ENCODE measurements at regions not wholly inside any gene's neighbourhood (a gene's known extent, or its start where the extent isn't known, plus 50 kb on each side); places are given as distances from the start of the nearest gene placed in this dataset.

DNA sequence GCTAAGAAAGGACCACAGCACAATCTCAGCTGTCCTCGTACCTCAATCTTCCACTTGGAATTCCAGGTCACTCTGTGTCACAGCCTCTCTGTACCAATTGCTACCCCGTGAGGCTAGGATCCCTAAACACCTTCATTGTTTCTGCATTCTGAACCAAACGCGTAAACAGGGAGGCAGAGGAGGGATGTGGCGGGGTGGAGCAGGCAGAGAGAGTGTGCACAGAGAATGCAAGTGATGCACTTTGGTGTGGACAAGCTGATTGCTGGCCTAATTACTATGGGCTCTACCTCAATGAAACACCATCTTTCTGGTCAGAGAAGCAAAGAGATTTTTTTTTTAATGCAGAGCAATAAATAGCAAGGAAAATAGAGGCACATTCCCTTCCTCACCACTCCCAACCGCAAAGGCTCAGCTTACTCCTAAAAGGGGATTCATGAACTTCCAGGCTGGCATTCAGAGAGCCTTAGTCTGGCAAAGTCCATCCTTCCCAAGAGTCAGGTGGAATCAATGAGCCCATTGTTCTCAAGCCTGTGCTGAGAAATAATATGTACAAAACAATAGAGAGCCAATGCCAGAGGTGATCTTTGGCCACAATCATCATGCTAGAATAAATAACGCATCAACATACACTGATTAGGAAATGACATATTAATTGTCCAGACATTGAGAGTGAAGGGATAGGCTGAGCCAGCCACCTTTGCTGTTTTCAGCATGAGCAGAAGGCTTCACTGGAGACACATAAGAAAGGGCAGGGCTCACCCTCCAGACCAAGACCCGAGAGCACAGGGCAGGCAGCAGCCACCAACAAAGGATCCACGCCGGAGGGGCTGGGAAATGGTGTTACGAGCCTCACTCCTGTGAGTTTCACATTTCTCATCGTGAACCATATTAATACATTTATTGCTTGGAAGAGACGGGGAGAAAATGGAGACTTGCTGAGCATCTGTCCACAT lies 278.8 kb downstream of the ENC1 start:
- TF ChIP-seq, protein P1, sequence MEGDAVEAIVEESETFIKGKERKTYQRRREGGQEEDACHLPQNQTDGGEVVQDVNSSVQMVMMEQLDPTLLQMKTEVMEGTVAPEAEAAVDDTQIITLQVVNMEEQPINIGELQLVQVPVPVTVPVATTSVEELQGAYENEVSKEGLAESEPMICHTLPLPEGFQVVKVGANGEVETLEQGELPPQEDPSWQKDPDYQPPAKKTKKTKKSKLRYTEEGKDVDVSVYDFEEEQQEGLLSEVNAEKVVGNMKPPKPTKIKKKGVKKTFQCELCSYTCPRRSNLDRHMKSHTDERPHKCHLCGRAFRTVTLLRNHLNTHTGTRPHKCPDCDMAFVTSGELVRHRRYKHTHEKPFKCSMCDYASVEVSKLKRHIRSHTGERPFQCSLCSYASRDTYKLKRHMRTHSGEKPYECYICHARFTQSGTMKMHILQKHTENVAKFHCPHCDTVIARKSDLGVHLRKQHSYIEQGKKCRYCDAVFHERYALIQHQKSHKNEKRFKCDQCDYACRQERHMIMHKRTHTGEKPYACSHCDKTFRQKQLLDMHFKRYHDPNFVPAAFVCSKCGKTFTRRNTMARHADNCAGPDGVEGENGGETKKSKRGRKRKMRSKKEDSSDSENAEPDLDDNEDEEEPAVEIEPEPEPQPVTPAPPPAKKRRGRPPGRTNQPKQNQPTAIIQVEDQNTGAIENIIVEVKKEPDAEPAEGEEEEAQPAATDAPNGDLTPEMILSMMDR (IDR thresholded peaks at IDR 0.05; ENCODE audit: extremely low read depth, low read depth, low read length), result no peak
- H3K36me3 ChIP-seq (ENCODE audit: insufficient read depth, low read length), result no peaks in the 10 kb centered on the region
- no peak overlapping the region for H3K4me3 ChIP-seq (ENCODE audit: insufficient read depth, low read length)
- H3K4me2 ChIP-seq (ENCODE audit: insufficient read depth, low read length), result no peak overlapping the region
- no peaks in the 10 kb centered on the region for H4K20me1 ChIP-seq (ENCODE audit: insufficient read depth, low read length)
- DNase-seq (ENCODE audit: insufficient read length, low spot score, missing footprints), result no peak
- H3K79me2 ChIP-seq (ENCODE audit: insufficient read depth, low read length), result no peaks in the 10 kb centered on the region
- no peak overlapping the region for H2AFZ ChIP-seq (ENCODE audit: low read length)
- H3K9me3 ChIP-seq (ENCODE audit: low read depth, low read length), result peaks cover 2% of the 10 kb centered on the region
- no peaks in the 10 kb centered on the region for H3K4me1 ChIP-seq (ENCODE audit: insufficient read depth, low read length)
- no peak overlapping the region for H3K27ac ChIP-seq (ENCODE audit: low read depth, low read length)
- H3K27me3 ChIP-seq (ENCODE audit: insufficient read depth, low read length), result no peaks in the 10 kb centered on the region

DNA sequence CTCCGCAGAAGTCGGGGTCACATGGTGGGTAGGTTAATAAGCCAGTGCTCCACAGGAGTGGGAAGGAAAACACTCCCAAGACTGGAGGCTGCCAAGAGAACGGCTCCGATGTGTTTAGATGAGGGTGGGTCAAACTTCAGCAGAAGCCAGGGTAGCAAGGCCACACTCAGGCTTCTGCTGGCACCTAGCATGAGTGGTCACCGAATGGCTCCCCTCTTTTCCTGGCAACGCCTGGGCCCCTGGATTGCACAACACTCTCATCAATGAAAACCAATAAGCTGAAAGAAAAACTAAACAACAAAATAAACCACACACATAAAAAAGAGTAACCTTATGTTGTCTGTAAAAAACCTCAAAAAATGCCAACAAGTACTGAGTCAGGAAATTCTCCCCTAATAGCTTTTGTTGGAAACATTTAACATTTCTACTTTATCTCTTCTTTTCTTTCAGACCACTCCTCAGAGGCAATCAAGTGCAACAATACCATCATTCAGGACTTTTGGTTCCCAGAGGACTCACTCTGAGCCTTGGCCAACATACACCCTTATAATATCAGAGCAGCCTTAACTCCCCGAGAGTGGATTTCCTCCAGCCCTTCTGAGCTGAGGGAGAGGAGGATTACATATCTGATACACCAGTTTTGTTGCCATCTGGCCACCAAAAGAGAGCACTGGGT lies 279.9 kb downstream of the ENC1 start:
- no peaks in the 10 kb centered on the region for H3K36me3 ChIP-seq (ENCODE audit: insufficient read depth, low read length)

DNA sequence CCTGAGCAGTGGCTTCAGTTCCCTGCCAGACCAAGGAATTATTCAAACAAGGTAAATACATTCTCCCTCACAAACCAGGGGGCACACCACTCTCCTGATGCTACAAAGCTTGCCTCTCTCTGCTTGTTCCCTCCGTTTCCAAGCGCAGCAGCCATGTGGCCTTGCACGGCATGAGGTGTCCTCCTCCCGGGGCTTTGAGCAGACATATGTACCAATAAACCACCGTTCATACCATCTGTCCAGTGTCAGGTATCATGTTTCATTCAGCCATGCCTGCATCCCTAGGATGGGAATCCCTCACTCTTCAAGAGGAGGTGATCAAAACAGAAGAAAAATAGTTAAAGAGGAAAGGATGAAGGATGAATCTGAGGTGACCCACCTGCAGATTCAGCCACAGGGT lies 282.7 kb downstream of the ENC1 start:
- no peaks in the 10 kb centered on the region for H3K27me3 ChIP-seq (ENCODE audit: insufficient read depth, low read length)
- no peaks in the 10 kb centered on the region for H3K4me1 ChIP-seq (ENCODE audit: insufficient read depth, low read length)
- no peak overlapping the region for H3K4me3 ChIP-seq (ENCODE audit: insufficient read depth, low read length)
- H3K79me2 ChIP-seq (ENCODE audit: insufficient read depth, low read length), result no peaks in the 10 kb centered on the region
- H4K20me1 ChIP-seq (ENCODE audit: insufficient read depth, low read length), result no peaks in the 10 kb centered on the region
- no peak for DNase-seq (ENCODE audit: insufficient read length, low spot score, missing footprints)
- TF ChIP-seq, protein P1 (IDR thresholded peaks at IDR 0.05; ENCODE audit: extremely low read depth, low read depth, low read length), result no peak
- no peak overlapping the region for H3K27ac ChIP-seq (ENCODE audit: low read depth, low read length)
- no peak overlapping the region for H2AFZ ChIP-seq (ENCODE audit: low read length)
- no peaks in the 10 kb centered on the region for H3K36me3 ChIP-seq (ENCODE audit: insufficient read depth, low read length)
- H3K4me2 ChIP-seq (ENCODE audit: insufficient read depth, low read length), result no peak overlapping the region
- no peaks in the 10 kb centered on the region for H3K9me3 ChIP-seq (ENCODE audit: low read depth, low read length)

More for the DNA sequence above, 279.9 kb downstream of the ENC1 start:
- H3K4me1 ChIP-seq (ENCODE audit: insufficient read depth, low read length), result no peaks in the 10 kb centered on the region
- no peak for DNase-seq (ENCODE audit: insufficient read length, low spot score, missing footprints)
- no peaks in the 10 kb centered on the region for H3K9me3 ChIP-seq (ENCODE audit: low read depth, low read length)
- TF ChIP-seq, protein P1 (IDR thresholded peaks at IDR 0.05; ENCODE audit: extremely low read depth, low read depth, low read length), result no peak
- H4K20me1 ChIP-seq (ENCODE audit: insufficient read depth, low read length), result no peaks in the 10 kb centered on the region
- H3K27me3 ChIP-seq (ENCODE audit: insufficient read depth, low read length), result no peaks in the 10 kb centered on the region
- H3K79me2 ChIP-seq (ENCODE audit: insufficient read depth, low read length), result no peaks in the 10 kb centered on the region
- H3K27ac ChIP-seq (ENCODE audit: low read depth, low read length), result no peak overlapping the region
- H2AFZ ChIP-seq (ENCODE audit: low read length), result no peak overlapping the region
- no peak overlapping the region for H3K4me3 ChIP-seq (ENCODE audit: insufficient read depth, low read length)
- H3K4me2 ChIP-seq (ENCODE audit: insufficient read depth, low read length), result no peak overlapping the region
